NT2/D1 (cell line): ENCODE measurements at regions not wholly inside any gene's neighbourhood (a gene's known extent, or its start where the extent isn't known, plus 50 kb on each side); places are given as distances from the start of the nearest gene placed in this dataset.

Source experiments
- SUZ12 ChIP-seq: IDR thresholded peaks from 2 replicates; pipeline ENCODE4 v1.6.1; 2011; ENCODE audit not compliant: insufficient read length, insufficient read depth; ENCODE audit errors: extremely low read depth
- YY1 ChIP-seq: IDR thresholded peaks from 2 replicates; pipeline ENCODE4 v1.6.1; 2011; ENCODE audit not compliant: insufficient read length, insufficient read depth
- ZNF274 ChIP-seq: IDR thresholded peaks from 2 replicates; pipeline ENCODE4 v1.6.1; 2011; ENCODE audit warnings: mild to moderate bottlenecking, low read depth, low read length

DNA sequence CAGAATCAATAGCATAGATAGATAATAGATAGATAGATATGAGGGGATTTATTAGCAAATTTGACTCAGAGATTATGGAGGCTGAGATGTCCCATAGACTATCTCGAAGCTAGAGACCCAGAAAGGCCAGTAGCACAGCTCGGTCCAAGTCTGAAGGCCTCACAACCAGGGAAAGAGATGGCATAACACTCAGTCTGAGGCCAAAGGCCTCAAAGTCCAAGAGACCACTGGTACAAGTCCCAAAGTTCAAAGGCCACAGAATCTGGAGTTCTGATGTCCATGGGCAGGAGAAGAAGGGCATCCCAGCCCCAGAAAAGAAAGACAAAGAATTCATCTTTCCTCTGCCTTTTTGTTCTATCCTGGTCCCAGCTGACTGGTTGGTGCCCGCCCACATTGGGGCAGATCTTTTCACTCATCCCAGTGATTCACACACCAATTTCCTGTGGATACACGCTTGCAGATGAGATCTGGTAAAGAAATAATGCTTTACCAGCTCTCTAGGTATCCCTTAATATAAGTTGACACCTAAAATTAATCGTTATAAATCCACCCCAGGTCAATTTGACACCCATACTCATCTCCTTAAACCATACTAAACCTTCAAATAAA, 127.8 kb upstream of the FBN2 start:
- TF ChIP-seq ZNF274 (no peak), YY1 (no peak), SUZ12 (no peak)
